ENCODE measurements at regions not wholly inside any gene's neighbourhood (a gene's known extent, or its start where the extent isn't known, plus 50 kb on each side); places are given as distances from the start of the nearest gene placed in this dataset.

- DNase-seq, result no peak
Observed at GRCh38 chr3:148591525-148591924, 106.2 kb upstream of the AGTR1 start.

DNA sequence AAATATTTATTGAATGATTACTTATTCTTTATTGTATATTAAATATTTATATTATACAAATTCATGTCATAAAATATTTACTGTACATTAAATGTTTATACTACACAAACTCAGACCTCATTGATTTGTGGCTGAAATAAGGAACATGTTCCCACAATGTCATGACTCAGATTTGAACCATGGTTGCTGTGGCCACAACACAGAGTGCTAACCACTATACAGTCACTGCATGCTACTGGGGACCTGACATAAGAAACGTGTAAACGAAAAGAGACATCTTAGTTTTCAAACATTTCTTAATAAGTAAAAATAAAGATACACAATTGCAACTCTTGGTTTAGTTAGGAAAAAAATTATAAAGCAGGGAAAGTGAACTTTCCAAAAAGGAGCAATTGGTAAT, 99.1 kb upstream of the AGTR1 start:
- DNase-seq, result no peak

DNA sequence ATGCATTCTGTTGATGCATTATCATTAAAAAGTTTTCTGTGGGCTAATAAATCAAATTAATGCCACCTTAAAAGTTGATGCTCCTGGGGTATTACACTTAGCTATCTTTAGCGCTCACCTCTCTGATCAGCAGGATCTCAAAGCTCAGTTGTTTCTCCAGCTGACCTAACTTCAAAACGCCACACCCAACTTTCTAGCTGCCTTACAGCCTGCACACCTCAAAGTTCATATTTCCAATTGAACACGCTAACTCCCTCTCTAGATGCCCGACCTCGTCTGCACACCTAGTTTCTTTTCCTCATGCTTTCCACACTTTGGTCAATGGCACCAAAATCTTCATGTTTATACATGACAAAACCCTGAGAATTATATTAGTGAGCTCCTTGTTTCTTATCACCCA, 98.2 kb upstream of the AGTR1 start:
- DNase-seq, result no peak

DNA sequence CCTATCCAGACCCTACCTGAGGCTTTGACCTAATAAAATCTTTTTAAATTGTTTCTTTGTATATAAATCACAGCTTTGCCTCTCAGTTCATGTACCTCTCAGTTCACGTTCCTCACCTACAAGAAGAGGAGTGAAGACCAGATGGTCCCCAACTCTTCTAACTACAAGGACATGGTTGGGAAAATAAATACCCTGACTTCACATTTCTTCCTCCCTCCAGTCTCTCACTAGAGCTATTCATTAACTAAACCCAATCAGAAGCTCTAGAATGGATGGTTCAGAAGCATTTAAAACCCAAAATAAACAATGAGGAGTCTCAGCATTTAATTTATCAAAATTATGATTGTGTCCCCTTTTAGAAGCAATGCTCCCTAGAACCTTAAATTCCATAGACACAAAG, 97.3 kb upstream of the AGTR1 start:
- no peak for DNase-seq

- peak; percentile 19 for DNase-seq
Observed at GRCh38 chr3:148600902-148601765, 96.6 kb upstream of the AGTR1 start.

DNA sequence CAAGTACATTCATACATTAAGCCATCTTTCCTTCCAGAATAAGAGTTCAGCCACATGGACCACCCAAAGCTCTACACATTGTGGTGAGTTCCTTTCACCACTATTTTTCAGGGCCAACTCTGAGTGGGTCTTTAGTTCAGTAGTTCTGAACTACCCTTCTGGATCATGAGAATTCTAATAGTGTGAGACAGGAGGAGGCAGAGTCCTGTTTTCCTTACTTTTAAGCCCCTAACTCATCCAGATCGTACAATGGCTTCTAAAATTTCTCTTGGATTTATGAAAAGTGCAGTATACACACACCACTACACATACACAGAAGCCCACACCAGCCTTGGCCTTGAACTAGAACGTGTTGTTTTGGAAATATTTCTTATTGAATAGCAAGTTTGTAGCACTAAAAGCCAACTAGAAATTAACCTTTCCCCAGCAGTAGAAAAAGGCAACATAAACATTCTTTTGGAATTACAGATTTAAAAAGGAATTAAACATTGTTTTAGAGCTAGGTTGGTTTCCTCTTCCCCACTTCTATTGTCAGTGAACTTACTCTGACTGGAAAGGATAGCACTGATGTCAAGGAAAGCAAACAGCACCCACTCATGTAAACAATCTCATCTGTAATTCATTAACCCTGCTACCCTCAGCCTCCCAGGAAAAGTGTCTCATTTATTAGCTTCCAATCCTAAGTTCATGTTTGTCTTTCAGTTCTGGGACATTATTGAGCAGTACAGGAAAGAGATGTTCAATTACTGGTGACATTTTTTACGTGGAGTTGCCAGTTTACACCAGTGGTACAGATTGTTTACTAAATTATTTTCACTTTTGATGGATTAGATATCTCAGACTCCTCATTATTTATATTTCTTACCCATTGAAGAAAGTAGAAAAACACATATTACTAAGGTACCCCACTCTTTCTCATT, 95.7 kb upstream of the AGTR1 start:
- DNase-seq, result peak; percentile 15

DNA sequence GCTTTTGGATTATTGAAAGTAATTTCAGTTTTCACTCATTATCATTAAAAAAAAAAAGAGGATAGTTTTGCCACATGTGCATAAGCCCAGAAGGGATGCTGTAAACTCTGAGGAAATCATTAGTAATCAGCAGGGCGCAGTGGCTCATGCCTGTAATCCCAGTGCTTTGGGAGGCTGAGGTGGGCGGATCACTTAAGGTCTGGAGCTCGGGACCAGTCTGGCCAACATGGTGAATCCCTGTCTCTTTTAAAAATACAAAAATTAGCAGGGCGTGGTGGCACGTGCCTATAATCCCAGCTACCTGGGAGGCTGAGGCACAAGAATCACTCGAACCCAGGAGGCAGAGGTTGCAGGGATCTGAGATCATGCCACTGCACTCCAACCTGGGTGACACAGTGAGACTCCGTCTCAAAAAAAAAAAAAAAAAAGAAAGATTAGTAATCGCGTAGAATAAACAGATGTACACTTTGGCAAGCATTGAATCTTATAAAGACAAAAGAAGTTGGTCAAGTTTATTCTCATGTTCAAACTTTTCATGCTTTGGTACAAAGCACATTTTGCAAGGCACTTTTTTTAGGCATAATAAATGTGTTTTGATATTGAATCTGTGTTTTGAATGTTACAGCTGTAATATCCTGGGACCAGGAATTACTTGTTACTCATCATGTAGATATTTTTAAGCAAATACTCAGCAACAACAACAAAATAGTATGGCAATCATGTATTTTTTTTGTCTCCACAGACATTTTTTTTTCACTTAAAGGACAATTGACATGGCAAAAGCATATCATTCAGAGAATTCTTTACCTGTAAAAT, 93.2 kb upstream of the AGTR1 start:
- DNase-seq, result no peak

- no peak for DNase-seq
Observed at GRCh38 chr3:148605521-148605920, 92.2 kb upstream of the AGTR1 start.

DNA sequence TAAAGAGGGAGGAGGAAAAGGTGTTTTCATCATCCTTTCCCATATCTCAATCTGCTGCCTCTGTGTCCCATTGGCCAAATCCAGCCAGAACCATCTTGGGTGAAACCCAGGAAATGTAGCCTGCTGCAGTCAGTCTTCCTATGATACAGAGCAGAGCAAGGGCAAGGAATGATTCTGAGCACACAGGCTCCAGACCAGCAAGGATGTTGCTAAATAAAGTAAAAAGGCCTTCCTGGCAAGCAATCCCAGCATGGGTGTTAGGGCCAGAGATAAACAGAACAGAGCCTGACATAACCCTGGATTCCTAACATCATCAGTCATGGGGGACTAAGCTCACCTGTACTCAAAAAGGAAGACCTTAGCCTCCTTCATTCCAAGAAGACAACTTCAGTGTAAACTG, 90.7 kb upstream of the AGTR1 start:
- DNase-seq, result no peak

DNA sequence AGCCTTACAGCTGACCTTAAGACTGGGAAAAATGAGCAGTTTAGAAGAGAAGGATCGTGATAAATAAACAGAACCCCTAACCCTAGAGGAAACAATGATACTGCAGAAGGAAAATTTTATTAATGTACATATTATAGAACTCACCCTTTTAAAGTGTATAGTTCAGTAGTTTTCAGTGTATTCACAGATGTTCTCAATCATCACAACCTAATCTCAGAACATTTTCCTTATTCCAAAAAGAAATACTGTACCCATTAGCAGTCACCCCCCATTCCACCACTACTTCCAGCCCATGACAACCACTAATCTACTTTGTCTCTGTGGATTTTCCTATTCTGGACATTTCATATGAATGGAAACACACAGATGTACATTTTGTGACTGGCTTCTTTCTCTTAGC, 90.2 kb upstream of the AGTR1 start:
- DNase-seq, result no peak

- DNase-seq, result no peak
Observed at GRCh38 chr3:148612278-148612677, 85.4 kb upstream of the AGTR1 start.

GRCh38 chr3:148615382-148615781, 82.3 kb upstream of the AGTR1 start:
- DNase-seq, result no peak

DNA sequence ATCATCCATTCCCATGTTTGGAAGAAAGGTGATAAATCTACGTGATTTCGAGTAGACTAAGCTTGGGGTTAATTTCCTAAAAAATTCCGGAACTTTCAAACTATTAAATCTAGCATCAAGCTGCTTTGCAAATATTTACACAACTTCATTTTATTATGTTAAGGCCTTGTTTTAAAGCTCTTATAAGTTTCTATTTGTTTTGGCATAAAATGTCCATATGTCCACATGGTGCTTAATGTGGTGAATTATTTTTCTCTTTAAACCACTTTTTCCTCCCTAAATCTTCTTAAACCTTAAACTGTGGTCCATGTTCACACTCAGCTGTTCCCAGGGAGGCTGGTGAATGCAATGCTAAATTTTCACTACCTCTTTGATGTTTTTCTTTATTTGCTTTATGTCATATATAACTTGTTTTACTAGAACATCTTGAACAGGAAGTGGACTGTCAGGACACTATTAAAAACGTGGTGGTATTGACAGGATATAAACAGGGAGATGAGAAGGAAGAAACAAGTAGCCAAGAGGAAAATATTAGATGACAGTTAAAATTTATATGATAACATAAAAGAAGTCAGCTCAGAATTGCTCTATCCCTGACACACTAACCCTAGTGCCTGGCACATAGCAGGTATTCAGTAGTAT, 72.5 kb upstream of the AGTR1 start:
- no peak for DNase-seq

GRCh38 chr3:148625991-148626390, 71.7 kb upstream of the AGTR1 start:
- DNase-seq, result no peak

DNA sequence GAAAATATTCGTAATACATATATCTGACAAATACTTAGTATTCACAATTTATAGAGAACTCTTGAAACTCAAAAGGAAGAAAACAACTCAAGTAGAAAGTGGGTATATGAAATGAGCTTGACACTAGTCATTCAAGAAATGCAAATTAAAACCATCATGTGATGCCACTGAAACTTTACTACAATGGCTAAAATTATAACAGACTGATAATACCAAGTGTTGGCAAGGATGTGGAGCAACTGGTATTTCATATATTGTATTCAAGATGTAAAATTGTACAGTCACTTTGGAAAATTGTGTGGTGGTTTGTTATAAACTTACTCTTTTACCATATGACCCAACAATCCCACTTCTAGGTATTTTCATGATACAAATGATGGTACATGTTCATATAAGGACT, 68.7 kb upstream of the AGTR1 start:
- DNase-seq, result no peak

- DNase-seq, result no peak
Observed at GRCh38 chr3:148631124-148631903, 66.4 kb upstream of the AGTR1 start.

DNA sequence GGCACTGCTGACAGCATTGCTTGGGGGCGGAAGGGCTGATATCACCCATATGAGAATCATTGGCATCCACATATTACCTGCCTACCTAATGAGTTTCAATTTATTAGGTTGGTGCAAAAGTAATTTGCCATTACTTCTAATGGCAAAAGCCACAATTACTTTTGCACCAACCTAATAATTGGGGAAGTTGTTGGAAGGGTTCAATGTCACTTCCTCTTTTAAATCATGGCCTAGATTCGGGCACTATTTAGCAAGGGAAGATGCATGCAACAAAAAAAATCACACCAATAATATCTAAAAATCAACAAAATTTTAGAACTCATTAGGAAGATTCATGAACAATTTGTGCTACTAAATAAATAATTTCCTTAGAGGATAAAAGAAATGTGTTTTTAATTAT, 56.0 kb upstream of the AGTR1 start:
- DNase-seq, result no peak

GRCh38 chr3:148642214-148642613, 55.5 kb upstream of the AGTR1 start:
- DNase-seq, result no peak

- DNase-seq, result no peak
Observed at GRCh38 chr3:148642616-148643015, 55.1 kb upstream of the AGTR1 start.

DNA sequence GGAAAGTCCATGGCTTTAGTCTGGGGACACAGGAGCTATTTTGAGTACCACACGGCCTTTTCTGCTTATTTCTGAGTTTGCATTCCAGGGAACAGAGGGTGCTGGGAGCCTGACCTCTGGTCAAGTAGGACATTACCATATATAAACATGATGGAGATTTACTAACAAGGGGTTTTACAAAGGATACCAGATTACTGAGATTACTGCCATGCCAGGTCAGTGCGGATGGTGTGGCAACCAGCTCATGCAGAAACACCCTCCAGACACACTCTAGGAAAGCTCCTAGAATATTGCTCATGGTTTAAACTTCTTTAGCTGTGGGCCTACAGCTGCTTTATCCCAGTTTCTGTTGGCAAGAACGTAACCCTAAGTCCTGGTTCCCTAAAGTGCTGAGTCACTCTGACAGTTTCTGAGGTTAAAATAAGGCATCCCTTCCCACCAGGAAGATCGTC, 54.3 kb upstream of the AGTR1 start:
- DNase-seq, result no peak

GRCh38 chr3:148646126-148646665, 51.5 kb upstream of the AGTR1 start:
- no peak for DNase-seq
